NCI-H1417 treated with DMSO at 0.1 percent for 48 hours (cell line): ENCODE measurements at regions not wholly inside any gene's neighbourhood (a gene's known extent, or its start where the extent isn't known, plus 50 kb on each side); places are given as distances from the start of the nearest gene placed in this dataset.

ENCODE experiments used
- DNase-seq: peaks from one replicate; lab custom pipeline; 2025; lab: John Stamatoyannopoulos, UW

- DNase-seq = no peak
Measured at GRCh38 chr13:104766319-104766718, 1700.1 kb upstream of the SLC10A2 start.

- DNase-seq = no peak
Measured at GRCh38 chr13:104764600-104764999, 1698.4 kb upstream of the SLC10A2 start.

GRCh38 chr13:104759069-104759468 is 1692.9 kb upstream of the SLC10A2 start:
- DNase-seq = no peak

- no peak for DNase-seq
Measured at GRCh38 chr13:104757712-104758111, 1691.5 kb upstream of the SLC10A2 start.

GRCh38 chr13:104750377-104750776 is 1684.2 kb upstream of the SLC10A2 start:
- no peak for DNase-seq

GRCh38 chr13:104740641-104741222 is 1674.5 kb upstream of the SLC10A2 start:
- DNase-seq = no peak

- no peak for DNase-seq
Measured at GRCh38 chr13:104737713-104738112, 1671.5 kb upstream of the SLC10A2 start.

- DNase-seq = no peak
Measured at GRCh38 chr13:104733427-104733826, 1667.2 kb upstream of the SLC10A2 start.

- no peak for DNase-seq
Measured at GRCh38 chr13:104715111-104715510, 1648.9 kb upstream of the SLC10A2 start.

GRCh38 chr13:104705031-104705750 is 1639.0 kb upstream of the SLC10A2 start:
- DNase-seq = no peak

- no peak for DNase-seq
Measured at GRCh38 chr13:104701591-104701990, 1635.4 kb upstream of the SLC10A2 start.

GRCh38 chr13:104694397-104694796 is 1628.2 kb upstream of the SLC10A2 start:
- DNase-seq = no peak

GRCh38 chr13:104693126-104693525 is 1626.9 kb upstream of the SLC10A2 start:
- DNase-seq = no peak

GRCh38 chr13:104691767-104692467 is 1625.7 kb upstream of the SLC10A2 start:
- DNase-seq = no peak

- DNase-seq = no peak
Measured at GRCh38 chr13:104686484-104686883, 1620.3 kb upstream of the SLC10A2 start.

- DNase-seq = no peak
Measured at GRCh38 chr13:104683789-104684188, 1617.6 kb upstream of the SLC10A2 start.

- DNase-seq = no peak
Measured at GRCh38 chr13:104678161-104678560, 1611.9 kb upstream of the SLC10A2 start.

GRCh38 chr13:104671901-104672300 is 1605.7 kb upstream of the SLC10A2 start:
- no peak for DNase-seq

GRCh38 chr13:104657196-104657595 is 1591.0 kb upstream of the SLC10A2 start:
- no peak for DNase-seq

GRCh38 chr13:104650431-104650830 is 1584.2 kb upstream of the SLC10A2 start:
- no peak for DNase-seq

GRCh38 chr13:104648291-104648690 is 1582.1 kb upstream of the SLC10A2 start:
- DNase-seq = no peak

GRCh38 chr13:104645786-104646185 is 1579.6 kb upstream of the SLC10A2 start:
- DNase-seq = no peak

- DNase-seq = no peak
Measured at GRCh38 chr13:104641309-104641708, 1575.1 kb upstream of the SLC10A2 start.
